IMR-90 (cell line): ENCODE measurements at regions not wholly inside any gene's neighbourhood (a gene's known extent, or its start where the extent isn't known, plus 50 kb on each side); places are given as distances from the start of the nearest gene placed in this dataset.

ENCODE experiments used
- ATAC-seq: fragments of 200-7000 bp; cut with Tn5 transposase; 2 replicates; pipeline ENCODE4 v1.9.1; 2020; ENCODE audit warnings: low read depth, mild to moderate bottlenecking, moderate library complexity
- BruUV-seq: library from RNA; stranded (reverse); fragments of 400-500 nt; replicated peaks from 2 replicates; lab custom pipeline; 2021; lab: Mats Ljungman, UMichigan
- CTCF ChIA-PET: fragments of 300-600 bp; formaldehyde crosslinking; extraction: SDS; loops from one replicate; lab custom pipeline; 2021; ENCODE audit warnings: antibody characterized with exemption; lab: Yijun Ruan, JAX
- POLR2A ChIA-PET: fragments of 300-600 bp; sonication (Branson Sonifier 250); formaldehyde crosslinking; loops from one replicate; lab custom pipeline; 2022; ENCODE audit warnings: antibody characterized with exemption; ENCODE audit not compliant: unreplicated experiment; lab: Charles Lee
- DNase-seq: peaks from one replicate; pipeline ENCODE4 v3.0.0; 2013
- H2AFZ ChIP-seq: replicated peaks from 2 replicates; pipeline ENCODE3; 2013; ENCODE audit warnings: low read length, mild to moderate bottlenecking; ENCODE audit not compliant: poor library complexity
- H2AK5ac ChIP-seq: 2 replicates; pipeline ENCODE4 v1.6.1; 2013; ENCODE audit warnings: low read depth, low read length, inconsistent platforms
- H2AK9ac ChIP-seq: replicated peaks from 2 replicates; pipeline ENCODE3; 2013; ENCODE audit warnings: mild to moderate bottlenecking, low read depth, low read length, moderate library complexity; ENCODE audit not compliant: poor library complexity
- H2BK120ac ChIP-seq: 2 replicates; pipeline ENCODE4 v1.6.1; 2013; ENCODE audit warnings: low read depth, low read length, inconsistent platforms
- H2BK15ac ChIP-seq: 3 replicates; pipeline ENCODE4 v1.6.1; 2013; ENCODE audit warnings: low read depth, low read length, inconsistent platforms
- H2BK20ac ChIP-seq: 2 replicates; pipeline ENCODE4 v1.6.1; 2013; ENCODE audit warnings: low read depth, mild to moderate bottlenecking, inconsistent platforms, low read length, moderate library complexity
- H2BK5ac ChIP-seq: 2 replicates; pipeline ENCODE4 v1.6.1; 2013; ENCODE audit warnings: mild to moderate bottlenecking, low read depth, low read length, inconsistent platforms; ENCODE audit not compliant: poor library complexity, severe bottlenecking
- H3K14ac ChIP-seq: replicated peaks from 2 replicates; pipeline ENCODE4 v1.6.1; 2013; ENCODE audit warnings: low read depth, low read length, inconsistent platforms
- H3K18ac ChIP-seq: 2 replicates; pipeline ENCODE4 v1.6.1; 2013; ENCODE audit warnings: low read depth, low read length, control low read depth
- H3K23ac ChIP-seq: 2 replicates; pipeline ENCODE4 v1.6.1; 2013; ENCODE audit warnings: low read depth, low read length, inconsistent platforms
- H3K27ac ChIP-seq: 2 replicates; pipeline ENCODE4 v1.5.1; 2013; ENCODE audit warnings: mild to moderate bottlenecking, control low read depth, low read length; ENCODE audit not compliant: insufficient read depth
- H3K27me3 ChIP-seq: 2 replicates; pipeline ENCODE4 v1.6.1; 2013; ENCODE audit warnings: low read length; ENCODE audit not compliant: control insufficient read depth, insufficient read depth
- H3K36me3 ChIP-seq: 2 replicates; pipeline ENCODE4 v1.6.1; 2013; ENCODE audit warnings: low read length, mixed read lengths; ENCODE audit not compliant: control insufficient read depth, insufficient read depth
- H3K4ac ChIP-seq: 2 replicates; pipeline ENCODE4 v1.6.1; 2013; ENCODE audit warnings: low read depth, low read length, inconsistent platforms
- H3K4me1 ChIP-seq: 2 replicates; pipeline ENCODE4 v1.6.1; 2013; ENCODE audit warnings: low read length, mixed read lengths; ENCODE audit not compliant: control insufficient read depth, insufficient read depth
- H3K4me2 ChIP-seq: 2 replicates; pipeline ENCODE4 v1.6.1; 2013; ENCODE audit warnings: low read depth, mild to moderate bottlenecking, control low read depth, low read length, moderate library complexity
- H3K4me3 ChIP-seq: 2 replicates; pipeline ENCODE4 v1.5.1; 2013; ENCODE audit warnings: low read depth, mild to moderate bottlenecking, control low read depth, low read length, moderate library complexity; ENCODE audit not compliant: insufficient read depth
- H3K56ac ChIP-seq: 2 replicates; pipeline ENCODE4 v1.6.1; 2013; ENCODE audit warnings: low read length, inconsistent platforms; ENCODE audit not compliant: insufficient read depth; ENCODE audit errors: extremely low read depth
- H3K79me1 ChIP-seq, 2 experiments: 2 replicates each; pipeline ENCODE4 v1.6.1; 2013; ENCODE audit warnings: low read length in 2 of 2, inconsistent platforms in 1 of 2, low read depth in 1 of 2
- H3K9ac ChIP-seq: 2 replicates; pipeline ENCODE4 v1.6.1; 2013; ENCODE audit warnings: low read depth, low read length, control low read depth
- H3K9me1 ChIP-seq: 2 replicates; pipeline ENCODE4 v1.6.1; 2013; ENCODE audit warnings: low read length, inconsistent platforms; ENCODE audit not compliant: insufficient read depth
- H3K9me3 ChIP-seq: 2 replicates; pipeline ENCODE4 v1.6.1; 2013; ENCODE audit warnings: low read length; ENCODE audit not compliant: control insufficient read depth, insufficient read depth
- H4K20me1 ChIP-seq: 2 replicates; pipeline ENCODE4 v1.6.1; 2013; ENCODE audit warnings: low read length, inconsistent platforms; ENCODE audit not compliant: insufficient read depth
- H4K5ac ChIP-seq: 2 replicates; pipeline ENCODE4 v1.6.1; 2013; ENCODE audit warnings: mild to moderate bottlenecking, low read depth, low read length, control low read depth
- H4K8ac ChIP-seq, 2 experiments: 2 replicates each; pipeline ENCODE4 v1.6.1; 2013; ENCODE audit warnings: low read depth in 2 of 2, low read length in 2 of 2, control low read depth in 1 of 2, inconsistent platforms in 1 of 2
- H4K91ac ChIP-seq: 2 replicates; pipeline ENCODE4 v1.6.1; 2013; ENCODE audit warnings: low read depth, low read length, inconsistent platforms; ENCODE audit not compliant: insufficient read depth
- BHLHE40 ChIP-seq: fragments of 150-350 bp; IDR thresholded peaks from 2 replicates; pipeline ENCODE4 v1.6.1; 2016; ENCODE audit warnings: mild to moderate bottlenecking, low read depth, low read length
- CEBPB ChIP-seq: IDR thresholded peaks from 2 replicates; pipeline ENCODE4 v1.6.1; 2012; ENCODE audit warnings: low read depth, low read length, improper control_type of control experiment
- CHD1 ChIP-seq: IDR thresholded peaks from 2 replicates; pipeline ENCODE4 v1.6.1; 2012; ENCODE audit warnings: low read depth, low read length, improper control_type of control experiment
- CTCF ChIP-seq: conservative IDR thresholded peaks from 2 replicates; pipeline ENCODE4 v1.5.1; 2012; ENCODE audit warnings: mild to moderate bottlenecking, low read depth, low read length, improper control_type of control experiment
- MAFK ChIP-seq: IDR thresholded peaks from 2 replicates; pipeline ENCODE4 v1.6.1; 2012; ENCODE audit warnings: low read depth, low read length, improper control_type of control experiment
- MAZ ChIP-seq: IDR thresholded peaks from 2 replicates; pipeline ENCODE4 v1.6.1; 2012; ENCODE audit warnings: low read depth, mild to moderate bottlenecking, low read length, improper control_type of control experiment, moderate library complexity, borderline replicate concordance
- MXI1 ChIP-seq: IDR thresholded peaks from 2 replicates; pipeline ENCODE4 v1.6.1; 2012; ENCODE audit warnings: low read depth, mild to moderate bottlenecking, low read length, moderate library complexity, borderline replicate concordance
- NFE2L2 ChIP-seq: fragments of 150-350 bp; IDR thresholded peaks from 2 replicates; pipeline ENCODE4 v1.6.1; 2016; ENCODE audit warnings: low read depth, mild to moderate bottlenecking, low read length
- POLR2A ChIP-seq: IDR thresholded peaks from 2 replicates; pipeline ENCODE4 v1.6.1; 2012; ENCODE audit warnings: mild to moderate bottlenecking, low read depth, low read length
- RAD21 ChIP-seq: IDR thresholded peaks from 2 replicates; pipeline ENCODE4 v1.6.1; 2012; ENCODE audit warnings: low read length, improper control_type of control experiment
- RCOR1 ChIP-seq: IDR thresholded peaks from 2 replicates; pipeline ENCODE4 v1.6.1; 2012; ENCODE audit warnings: mild to moderate bottlenecking, low read length, improper control_type of control experiment; ENCODE audit not compliant: insufficient replicate concordance
- RFX5 ChIP-seq: IDR thresholded peaks from 2 replicates; pipeline ENCODE4 v1.8.0; 2012; ENCODE audit warnings: low read depth, mild to moderate bottlenecking, low read length, moderate library complexity
- SMC3 ChIP-seq: fragments of 150-350 bp; IDR thresholded peaks from 2 replicates; pipeline ENCODE4 v1.6.1; 2016; ENCODE audit warnings: low read depth, mild to moderate bottlenecking, antibody characterized with exemption, low read length, moderate library complexity
- dilution Hi-C: fragments of 300-500 bp; cut with HindIII; formaldehyde crosslinking; loops from one replicate; pipeline ENCODE4 v1.14.3; 2018; ENCODE audit warnings: low sequenced_read_pairs; ENCODE audit not compliant: unreplicated experiment
- in situ Hi-C: fragments of 300-500 bp; cut with MboI; formaldehyde crosslinking; loops from 3 replicates; pipeline ENCODE4 v1.14.3; 2019; ENCODE audit warnings: low sequenced_read_pairs, inconsistent platforms, mixed read lengths
- intact Hi-C: fragments of 100-400 bp; cut with micrococcal nuclease; formaldehyde crosslinking; loops from 2 replicates; pipeline ENCODE4 v1.10.0; 2022
- TF ChIP-seq, protein P1 (sequence below): fragments of 150-350 bp; IDR thresholded peaks from 2 replicates; pipeline ENCODE4 v1.6.1; 2017; ENCODE audit warnings: mild to moderate bottlenecking, antibody characterized with exemption, low read length, low read depth
- TF ChIP-seq, protein P2 (sequence below): fragments of 150-350 bp; IDR thresholded peaks from 2 replicates; pipeline ENCODE4 v1.6.1; 2016; ENCODE audit warnings: low read depth, mild to moderate bottlenecking, low read length, moderate library complexity, borderline replicate concordance

DNA sequence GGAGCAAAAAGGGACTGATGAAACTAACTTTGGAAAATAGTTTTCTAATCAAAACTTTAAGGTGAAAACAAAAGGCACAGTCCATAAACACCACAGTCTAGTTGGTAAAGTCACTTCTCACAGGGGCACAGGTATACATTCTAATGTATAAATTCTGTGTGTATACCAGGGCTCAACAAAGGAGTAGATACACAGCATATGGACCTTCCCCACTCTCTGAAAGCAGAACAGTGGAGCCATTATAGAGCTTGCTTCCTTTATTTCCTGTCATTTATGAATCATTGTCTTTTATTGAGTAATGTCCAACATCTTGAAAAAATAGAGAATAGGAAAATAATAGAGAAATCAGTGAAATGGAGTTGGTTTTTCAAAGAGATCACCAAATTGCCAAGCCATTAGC is 746.5 kb upstream of the CHRM3 start:
- H3K56ac ChIP-seq = no peak overlapping the region
- H3K9me3 ChIP-seq = no peaks in the 10 kb centered on the region
- H2AFZ ChIP-seq = no peak overlapping the region
- no peak overlapping the region for H2BK5ac ChIP-seq
- H3K79me1 ChIP-seq = no peaks in the 10 kb centered on the region
- H4K8ac ChIP-seq = no peak overlapping the region
- no peak overlapping the region for H2AK9ac ChIP-seq
- DNase-seq = no peak
- ChIA-PET POLR2A (no interaction called here), CTCF (no interaction called here)
- H2BK15ac ChIP-seq = no peak overlapping the region
- dilution Hi-C loops = no loop called here
- no peak overlapping the region for H3K27ac ChIP-seq
- no peak overlapping the region for H3K4me2 ChIP-seq
- no peak overlapping the region for H3K14ac ChIP-seq
- intact Hi-C loops = no loop called here
- TF ChIP-seq SMC3 = no peak
- TF ChIP-seq CTCF = no peak
- TF ChIP-seq MAFK = no peak
- no peak for TF ChIP-seq MAZ
- TF ChIP-seq RFX5 = no peak
- no peak for TF ChIP-seq MXI1
- TF ChIP-seq, protein P1, sequence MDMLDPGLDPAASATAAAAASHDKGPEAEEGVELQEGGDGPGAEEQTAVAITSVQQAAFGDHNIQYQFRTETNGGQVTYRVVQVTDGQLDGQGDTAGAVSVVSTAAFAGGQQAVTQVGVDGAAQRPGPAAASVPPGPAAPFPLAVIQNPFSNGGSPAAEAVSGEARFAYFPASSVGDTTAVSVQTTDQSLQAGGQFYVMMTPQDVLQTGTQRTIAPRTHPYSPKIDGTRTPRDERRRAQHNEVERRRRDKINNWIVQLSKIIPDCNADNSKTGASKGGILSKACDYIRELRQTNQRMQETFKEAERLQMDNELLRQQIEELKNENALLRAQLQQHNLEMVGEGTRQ = no peak
- TF ChIP-seq, protein P2, sequence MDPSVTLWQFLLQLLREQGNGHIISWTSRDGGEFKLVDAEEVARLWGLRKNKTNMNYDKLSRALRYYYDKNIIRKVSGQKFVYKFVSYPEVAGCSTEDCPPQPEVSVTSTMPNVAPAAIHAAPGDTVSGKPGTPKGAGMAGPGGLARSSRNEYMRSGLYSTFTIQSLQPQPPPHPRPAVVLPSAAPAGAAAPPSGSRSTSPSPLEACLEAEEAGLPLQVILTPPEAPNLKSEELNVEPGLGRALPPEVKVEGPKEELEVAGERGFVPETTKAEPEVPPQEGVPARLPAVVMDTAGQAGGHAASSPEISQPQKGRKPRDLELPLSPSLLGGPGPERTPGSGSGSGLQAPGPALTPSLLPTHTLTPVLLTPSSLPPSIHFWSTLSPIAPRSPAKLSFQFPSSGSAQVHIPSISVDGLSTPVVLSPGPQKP = no peak
- no peak for TF ChIP-seq CHD1
- no peak for TF ChIP-seq CEBPB
- no peak for TF ChIP-seq RAD21
- TF ChIP-seq BHLHE40 = no peak
- TF ChIP-seq POLR2A = no peak
- TF ChIP-seq RCOR1 = no peak
- TF ChIP-seq NFE2L2 = no peak
- no peaks in the 10 kb centered on the region for H3K27me3 ChIP-seq
- H2AK5ac ChIP-seq = no peak overlapping the region
- H4K91ac ChIP-seq = no peak overlapping the region
- H3K4me3 ChIP-seq = no peak overlapping the region
- no peak overlapping the region for H3K23ac ChIP-seq
- no peak overlapping the region for H3K4ac ChIP-seq
- no peak overlapping the region for H2BK20ac ChIP-seq
- no peaks in the 10 kb centered on the region for H4K20me1 ChIP-seq
- H2BK120ac ChIP-seq = no peak overlapping the region
- no TSS peak for BruUV-seq
- no peak for ATAC-seq
- no peaks in the 10 kb centered on the region for H3K9me1 ChIP-seq
- H3K4me1 ChIP-seq = no peaks in the 10 kb centered on the region
- no peak overlapping the region for H4K5ac ChIP-seq
- H3K18ac ChIP-seq = no peak overlapping the region
- H3K9ac ChIP-seq = no peak overlapping the region
- in situ Hi-C loops = no loop called here
- H3K36me3 ChIP-seq = no peaks in the 10 kb centered on the region
